Fibroblast of villous mesenchyme (primary cell): ENCODE measurements at regions not wholly inside any gene's neighbourhood (a gene's known extent, or its start where the extent isn't known, plus 50 kb on each side); places are given as distances from the start of the nearest gene placed in this dataset.

Source experiments
- DNase-seq: peaks from one replicate; pipeline ENCODE4 v3.0.0-alpha.2; 2010; ENCODE audit warnings: low read depth
- H3K4me3 ChIP-seq: 2 replicates; pipeline ENCODE4 v1.5.1; 2011; ENCODE audit warnings: low read depth, mild to moderate bottlenecking, low read length
- CTCF ChIP-seq: IDR thresholded peaks from 2 replicates; pipeline ENCODE4 v1.5.1; 2012; ENCODE audit warnings: low read depth, mild to moderate bottlenecking, low read length; ENCODE audit not compliant: insufficient read depth

GRCh38 chr22:49427341-49427740 lies 400.3 kb downstream of the BRD1 start:
- no peak for DNase-seq
- no peak for TF ChIP-seq CTCF
- no peak overlapping the region for H3K4me3 ChIP-seq

- no peak for TF ChIP-seq CTCF
- no peak for DNase-seq
Measured at GRCh38 chr22:49426618-49427266, 400.9 kb downstream of the BRD1 start.

GRCh38 chr22:49426098-49426497 lies 401.6 kb downstream of the BRD1 start:
- no peak for TF ChIP-seq CTCF
- no peak overlapping the region for H3K4me3 ChIP-seq
- no peak for DNase-seq

More at GRCh38 chr22:49426618-49427266, 400.9 kb downstream of the BRD1 start:
- H3K4me3 ChIP-seq: no peak overlapping the region

GRCh38 chr22:49425356-49425755 lies 402.3 kb downstream of the BRD1 start:
- no peak for TF ChIP-seq CTCF
- DNase-seq: no peak
- no peak overlapping the region for H3K4me3 ChIP-seq

GRCh38 chr22:49424893-49425270 lies 402.8 kb downstream of the BRD1 start:
- H3K4me3 ChIP-seq: no peak overlapping the region
- DNase-seq: no peak
- TF ChIP-seq CTCF: no peak

GRCh38 chr22:49423125-49423650 lies 404.5 kb downstream of the BRD1 start:
- DNase-seq: no peak
- no peak overlapping the region for H3K4me3 ChIP-seq
- no peak for TF ChIP-seq CTCF

GRCh38 chr22:49422701-49423100 lies 405.0 kb downstream of the BRD1 start:
- no peak for DNase-seq
- no peak for TF ChIP-seq CTCF
- no peak overlapping the region for H3K4me3 ChIP-seq
